GDM1 (cell line): ENCODE measurements at regions not wholly inside any gene's neighbourhood (a gene's known extent, or its start where the extent isn't known, plus 50 kb on each side); places are given as distances from the start of the nearest gene placed in this dataset.

Experiments used
- DNase-seq: peaks from one replicate; lab custom pipeline; 2025; lab: John Stamatoyannopoulos, UW

GRCh38 chr5:152270096-152270495 is 135.0 kb downstream of the NMUR2 start:
- DNase-seq: no peak

- no peak for DNase-seq
Observed at GRCh38 chr5:152269533-152269932, 135.5 kb downstream of the NMUR2 start.

- no peak for DNase-seq
Observed at GRCh38 chr5:152264645-152265254, 140.3 kb downstream of the NMUR2 start.

- no peak for DNase-seq
Observed at GRCh38 chr5:152262667-152263066, 142.4 kb downstream of the NMUR2 start.

- no peak for DNase-seq
Observed at GRCh38 chr5:152260940-152261339, 144.1 kb downstream of the NMUR2 start.

GRCh38 chr5:152259702-152260101 is 145.4 kb downstream of the NMUR2 start:
- no peak for DNase-seq

- DNase-seq: no peak
Observed at GRCh38 chr5:152256580-152256979, 148.5 kb downstream of the NMUR2 start.

GRCh38 chr5:152255411-152255810 is 149.7 kb downstream of the NMUR2 start:
- DNase-seq: no peak

GRCh38 chr5:152247850-152248385 is 157.2 kb downstream of the NMUR2 start:
- DNase-seq: no peak

- DNase-seq: no peak
Observed at GRCh38 chr5:152246401-152246800, 158.7 kb downstream of the NMUR2 start.

GRCh38 chr5:152237531-152237930 is 167.5 kb downstream of the NMUR2 start:
- DNase-seq: no peak

GRCh38 chr5:152226191-152226590 is 178.9 kb downstream of the NMUR2 start:
- DNase-seq: no peak

GRCh38 chr5:152221721-152222629 is 183.1 kb downstream of the NMUR2 start:
- DNase-seq: no peak

GRCh38 chr5:152218694-152219093 is 186.4 kb downstream of the NMUR2 start:
- no peak for DNase-seq

- no peak for DNase-seq
Observed at GRCh38 chr5:152205804-152206203, 199.3 kb downstream of the NMUR2 start.

GRCh38 chr5:152202321-152202720 is 202.8 kb downstream of the NMUR2 start:
- no peak for DNase-seq

GRCh38 chr5:152193391-152194107 is 211.5 kb downstream of the NMUR2 start:
- no peak for DNase-seq

- no peak for DNase-seq
Observed at GRCh38 chr5:152188251-152188650, 216.8 kb downstream of the NMUR2 start.

GRCh38 chr5:152187668-152188067 is 217.4 kb downstream of the NMUR2 start:
- DNase-seq: no peak

GRCh38 chr5:152185547-152186245 is 219.4 kb downstream of the NMUR2 start:
- DNase-seq: no peak

GRCh38 chr5:152184266-152184665 is 220.8 kb downstream of the NMUR2 start:
- no peak for DNase-seq

GRCh38 chr5:152181461-152181860 is 223.6 kb downstream of the NMUR2 start:
- DNase-seq: no peak
